Loucy (cell line): ENCODE measurements at regions not wholly inside any gene's neighbourhood (a gene's known extent, or its start where the extent isn't known, plus 50 kb on each side); places are given as distances from the start of the nearest gene placed in this dataset.

Experiments
- CTCF ChIP-seq: fragments of 200-600 bp; sonication (generic); conservative IDR thresholded peaks from 2 replicates; pipeline ENCODE4 v1.5.1; 2014; ENCODE audit warnings: mild to moderate bottlenecking, antibody characterized with exemption, low read length
- EZH2phosphoT487 ChIP-seq: fragments of 200-600 bp; IDR thresholded peaks from 2 replicates; pipeline ENCODE4 v1.6.1; 2018; ENCODE audit warnings: antibody characterized with exemption, mild to moderate bottlenecking, moderate library complexity, borderline replicate concordance

DNA sequence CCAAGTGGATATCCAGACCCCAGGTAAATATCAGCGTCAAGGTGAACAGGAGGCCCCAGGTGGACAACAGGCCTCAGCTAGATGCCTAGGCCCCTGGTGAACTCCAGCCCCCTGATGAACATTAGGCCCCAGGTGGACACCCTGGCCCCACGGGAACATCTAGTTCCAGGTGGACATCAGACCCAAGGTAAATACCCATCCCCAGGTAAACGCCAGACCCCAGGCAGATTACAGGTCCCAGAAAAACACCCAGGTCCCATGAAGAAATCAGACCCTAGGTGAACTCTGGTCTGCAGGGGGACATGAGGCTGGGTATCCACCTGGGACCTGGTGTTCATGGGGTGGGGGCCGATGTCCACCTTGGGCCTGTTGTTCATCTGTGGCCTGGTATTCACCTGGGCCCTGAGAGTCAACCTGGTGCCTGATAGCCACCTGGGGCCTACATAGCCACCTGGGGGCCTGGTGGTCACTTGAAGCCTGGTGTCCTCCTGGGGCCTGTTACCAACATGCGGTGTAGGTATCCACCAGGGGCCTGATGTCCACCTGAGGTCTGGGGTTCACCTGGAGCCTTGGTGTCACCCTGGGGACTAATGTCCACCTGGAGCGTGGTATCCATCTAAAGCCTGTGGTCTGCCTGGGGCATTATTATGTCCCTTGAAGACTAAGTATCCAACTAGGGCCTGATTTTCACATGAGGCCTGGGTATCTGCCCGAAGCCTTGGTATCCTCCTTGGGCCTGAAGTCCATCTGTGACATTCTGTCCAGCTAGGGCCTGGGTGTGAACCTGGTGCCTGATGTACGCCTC, 56.8 kb upstream of the SEPTIN5 start:
- no peak for TF ChIP-seq CTCF
- TF ChIP-seq EZH2phosphoT487: no peak
